Motor neuron (in vitro differentiated cells): ENCODE measurements at regions not wholly inside any gene's neighbourhood (a gene's known extent, or its start where the extent isn't known, plus 50 kb on each side); places are given as distances from the start of the nearest gene placed in this dataset.
"Not testable (repeated sequence)": the region's sequence is repeated elsewhere in the genome, so short reads cannot be mapped to it uniquely, and the experiment has no call there.

ENCODE experiments used
- ATAC-seq, 8 experiments: fragments of 200-7000 bp; cut with Tn5 transposase; replicated peaks in 6 of 8; 2 replicates each; pipeline ENCODE4 v1.8.0; 2021; ENCODE audit warnings: mild to moderate bottlenecking in 8 of 8, moderate library complexity in 8 of 8
- H3K27ac ChIP-seq, 2 donors: fragments of 250-450 bp; sonication (Bioruptor Pico); 2 replicates each; pipeline ENCODE4 v1.9.0; 2021; ENCODE audit warnings: antibody characterized with exemption in 2 of 2, mild to moderate bottlenecking in 2 of 2, moderate library complexity in 1 of 2
- H3K4me1 ChIP-seq, 2 donors: fragments of 250-450 bp; sonication (Bioruptor Pico); replicated peaks in 1 of 2; 2 replicates each; pipeline ENCODE4 v1.6.1; 2021; ENCODE audit warnings: antibody characterized with exemption in 2 of 2, mild to moderate bottlenecking in 2 of 2, moderate library complexity in 1 of 2
- H3K4me3 ChIP-seq, 5 donors: fragments of 250-450 bp; sonication (Bioruptor Pico); 2 replicates each; pipeline ENCODE4 v1.9.0; 2021; ENCODE audit warnings: antibody characterized with exemption in 5 of 5, mild to moderate bottlenecking in 5 of 5, moderate library complexity in 4 of 5
- WGBS, 10 experiments: fragments of 450-650 bp; shearing (Covaris generic); methylation state at CpG; one replicate each; pipeline ENCODE4 v1.0.0; 2022; 5-methylcytosine and 5-hydroxymethylcytosine counted together
- in situ Hi-C, 9 experiments: fragments of 400-800 bp; cut with MboI; loops; one replicate each; pipeline ENCODE4 v1.15.0; 2021; ENCODE audit warnings: low sequenced_read_pairs in 9 of 9, low pct_unique_long_range_greater_than_20kb in 2 of 9; ENCODE audit not compliant: unreplicated experiment in 9 of 9

GRCh38 chr7:3168869-3169268 is 125.2 kb upstream of the CARD11 start:
- no peak for ATAC-seq
- Histone ChIP-seq H3K4me3 (no peak overlapping the region), H3K27ac (no peak overlapping the region), H3K4me1 (peaks cover 13% of the 10 kb centered on the region in 2 donors)
- 50 to 90% (median 80%) methylated on average over 1 to 8 of the region's 10 CpGs; no CpG with 5 or more reads in 7 of the 10 experiments for WGBS, 10 experiments
- in situ Hi-C loops = loop anchor here in 2 of 9 experiments (25.0 kb wide), 1 partner anchor 282 kb away; no protein-coding TSS in a partner anchor

DNA sequence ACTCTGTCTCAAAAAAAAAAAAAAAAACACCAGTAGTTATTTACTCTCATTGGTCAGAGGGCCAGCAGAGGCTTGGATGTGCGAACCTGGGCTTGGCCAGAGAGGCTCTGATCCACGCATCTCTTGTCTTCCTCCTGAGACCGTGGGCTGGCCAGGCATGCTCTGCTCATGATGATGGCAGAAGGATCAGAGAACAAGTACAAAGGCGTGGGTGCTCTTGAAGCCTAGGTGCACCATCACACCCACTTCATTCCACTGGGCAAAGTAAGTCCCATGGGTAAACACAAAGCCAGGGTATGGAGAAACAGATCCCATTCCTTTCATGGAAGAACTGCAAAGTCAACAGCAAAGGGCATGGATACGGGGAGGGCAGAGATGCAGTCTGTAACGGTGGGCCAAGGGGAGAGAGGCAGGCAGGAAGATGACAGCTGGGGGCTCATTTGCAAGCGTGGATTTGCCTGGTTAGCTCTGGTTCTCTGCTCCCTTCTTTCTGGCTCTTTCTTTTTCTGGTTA is 128.2 kb upstream of the SDK1 start:
- Histone ChIP-seq H3K4me1 (peaks cover 14 to 21% of the 10 kb centered on the region in 2 donors), H3K27ac (no peak overlapping the region), H3K4me3 (no peak overlapping the region)
- WGBS, 10 experiments = 53 to 100% (median 79%) methylated on average over 1 to 3 of the region's 7 CpGs; no CpG with 5 or more reads in 4 of the 10 experiments
- ATAC-seq = peak in 1 of 8 experiments; percentile 24
- in situ Hi-C loops = loop anchor here in 2 of 9 experiments (25.0 kb wide), 1 partner anchor 286 kb away; no protein-coding TSS in a partner anchor

GRCh38 chr7:3174515-3175284 is 126.4 kb upstream of the SDK1 start:
- WGBS, 10 experiments = 22 to 100% (median 90%) methylated on average over 1 to 6 of the region's 15 CpGs
- H3K4me1 ChIP-seq = peaks cover 14 to 21% of the 10 kb centered on the region in 2 donors
- H3K4me3 ChIP-seq = no peak overlapping the region
- peak overlapping the region; percentile 50 to 51 for H3K27ac ChIP-seq
- in situ Hi-C loops = loop anchor here in 2 of 9 experiments (25.0 kb wide), 1 partner anchor 287 kb away; no protein-coding TSS in a partner anchor
- ATAC-seq = peak in 3 of 8 experiments; percentile 29 to 45 (median 35)

- 18 to 90% (median 41%) methylated on average over 1 to 6 of the region's 9 CpGs; no CpG with 5 or more reads in 1 of the 10 experiments for WGBS, 10 experiments
- H3K27ac ChIP-seq = peak overlapping the region; percentile 50 to 51
- peak in 5 of 8 experiments; percentile 20 to 77 (median 65) for ATAC-seq
- in situ Hi-C loops = no loop called here
- H3K4me3 ChIP-seq = no peak overlapping the region
- peaks cover 14 to 21% of the 10 kb centered on the region in 2 donors for H3K4me1 ChIP-seq
Observed at GRCh38 chr7:3175285-3175902, 125.7 kb upstream of the SDK1 start.

GRCh38 chr7:3176112-3177000 is 124.7 kb upstream of the SDK1 start:
- WGBS, 10 experiments = 20 to 95% (median 70%) methylated on average over 2 to 7 of the region's 10 CpGs; no CpG with 5 or more reads in 2 of the 10 experiments
- peaks cover 20 to 21% of the 10 kb centered on the region in 2 donors for H3K4me1 ChIP-seq

DNA sequence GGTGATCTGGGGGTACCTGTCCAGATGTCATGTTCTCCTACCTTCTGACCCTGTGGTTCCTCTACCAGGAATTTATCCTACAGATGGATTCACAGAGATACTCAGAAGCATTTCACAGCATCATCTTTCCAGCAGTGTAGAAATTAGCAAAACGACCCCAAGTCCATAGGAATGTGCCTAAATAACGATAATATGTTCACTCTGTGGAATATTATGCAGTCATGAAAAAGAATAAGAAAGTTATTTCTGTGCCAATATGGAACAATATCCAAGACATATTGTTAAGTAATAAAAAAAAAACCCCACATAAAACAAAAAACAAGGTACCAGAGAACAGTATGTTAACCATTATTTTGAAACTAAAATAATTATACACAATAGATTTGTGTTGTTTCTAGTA is 123.8 kb upstream of the SDK1 start:
- H3K4me3 ChIP-seq = no peak overlapping the region
- WGBS, 10 experiments = 0 to 79% (median 44%) methylated on average over 2 of the region's 2 CpGs
- H3K4me1 ChIP-seq = peaks cover 20 to 21% of the 10 kb centered on the region in 2 donors
- H3K27ac ChIP-seq = no peak overlapping the region
- no peak for ATAC-seq
- in situ Hi-C loops = no loop called here

More at GRCh38 chr7:3176112-3177000, 124.7 kb upstream of the SDK1 start:
- in situ Hi-C loops = no loop called here
- ATAC-seq = no peak
- no peak overlapping the region for H3K27ac ChIP-seq
- H3K4me3 ChIP-seq = no peak overlapping the region

- WGBS, 10 experiments = 20 to 100% (median 61%) methylated on average over 1 to 6 of the region's 8 CpGs; no CpG with 5 or more reads in 2 of the 10 experiments
- Histone ChIP-seq H3K4me1 (peaks cover 17 to 20% of the 10 kb centered on the region in 2 donors), H3K27ac (no peak overlapping the region), H3K4me3 (no peak overlapping the region)
- ATAC-seq = no peak
- in situ Hi-C loops = no loop called here
Observed at GRCh38 chr7:3179456-3179855, 121.6 kb upstream of the SDK1 start.

DNA sequence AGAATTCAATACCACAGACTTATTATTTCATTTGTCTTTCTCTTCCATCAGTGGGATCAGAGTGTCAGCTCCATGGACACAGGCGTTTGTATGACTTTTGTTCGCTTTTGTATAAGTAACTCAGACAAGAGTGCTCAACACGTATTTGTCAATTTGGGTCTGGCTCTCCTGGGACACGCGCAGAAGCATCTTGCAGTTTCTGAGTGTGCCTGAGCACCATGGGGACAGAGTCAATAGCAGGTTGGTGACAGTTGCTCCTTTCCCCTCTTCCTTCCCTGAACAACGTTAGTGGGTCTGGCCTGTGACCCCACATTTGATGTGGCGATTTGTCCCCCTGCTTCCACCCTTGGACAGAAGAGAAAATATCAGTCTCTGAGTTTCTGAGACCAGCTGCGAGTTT is 120.4 kb upstream of the SDK1 start:
- in situ Hi-C loops = no loop called here
- 41 to 82% (median 68%) methylated on average over 3 to 8 of the region's 8 CpGs; no CpG with 5 or more reads in 1 of the 10 experiments for WGBS, 10 experiments

DNA sequence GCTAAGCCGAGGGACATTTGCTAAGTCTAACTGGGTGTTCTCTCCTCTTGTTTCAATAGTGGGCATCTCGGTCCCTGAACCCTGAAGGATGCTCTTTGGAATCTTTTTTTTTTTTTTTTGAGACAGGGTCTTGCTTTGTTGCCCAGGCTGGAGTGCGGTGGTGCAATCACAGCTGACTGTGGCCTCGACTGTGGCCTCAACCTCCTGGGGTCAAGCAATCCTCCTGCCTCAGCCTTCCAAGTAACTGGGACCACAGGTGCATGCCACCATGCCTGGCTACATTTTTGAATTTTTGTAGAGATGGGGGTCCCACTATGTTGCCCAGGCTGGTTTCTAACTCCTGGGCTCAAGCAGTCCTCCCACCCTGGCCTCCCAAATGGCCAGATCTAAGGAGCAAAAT is 119.0 kb upstream of the SDK1 start:
- WGBS, 10 experiments = 7 to 100% (median 86%) methylated on average over 1 to 4 of the region's 4 CpGs; no CpG with 5 or more reads in 2 of the 10 experiments
- H3K4me3 ChIP-seq, H3K4me1 ChIP-seq, ATAC-seq, H3K27ac ChIP-seq, in situ Hi-C loops: not testable (repeated sequence)

More for the DNA sequence above, 120.4 kb upstream of the SDK1 start:
- Histone ChIP-seq H3K27ac (no peak overlapping the region), H3K4me1 (peaks cover 6 to 13% of the 10 kb centered on the region in 2 donors), H3K4me3 (no peak overlapping the region)
- peak in 2 of 8 experiments; percentile 37 to 94 for ATAC-seq

DNA sequence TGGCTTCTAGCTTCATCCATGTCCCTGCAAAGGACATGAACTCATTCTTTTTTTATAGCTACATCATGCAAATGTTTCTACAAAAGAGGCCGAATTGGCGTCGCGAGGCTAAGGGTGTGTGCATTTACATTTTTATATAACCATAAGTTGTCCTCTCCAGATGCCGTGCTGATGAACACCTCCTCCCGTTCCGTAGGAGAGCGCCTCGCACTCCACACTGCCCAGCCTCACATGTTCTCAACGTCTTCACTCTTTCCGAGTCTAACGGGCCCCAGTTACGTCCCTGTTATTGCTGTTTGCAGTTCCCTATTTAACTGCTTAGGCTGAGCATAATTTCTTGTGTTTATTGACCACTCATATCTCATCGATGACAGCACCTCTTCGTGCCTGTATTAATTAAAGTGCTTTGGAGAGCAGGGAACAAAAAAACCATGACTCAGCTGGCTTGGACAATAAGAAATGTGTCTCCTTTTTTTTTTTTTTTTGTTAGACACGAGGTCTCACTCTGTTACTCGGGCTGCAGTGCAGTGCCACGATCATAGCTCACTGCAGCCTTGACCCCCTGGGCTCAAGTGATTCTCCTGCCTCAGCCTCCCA is 113.5 kb upstream of the SDK1 start:
- in situ Hi-C loops = no loop called here
- Histone ChIP-seq H3K27ac (peak overlapping the region; percentile 5 to 48), H3K4me3 (no peak overlapping the region), H3K4me1 (peaks cover 20 to 21% of the 10 kb centered on the region in 2 donors)
- 0 to 63% (median 38%) methylated on average over 2 to 16 of the region's 18 CpGs; no CpG with 5 or more reads in 1 of the 10 experiments for WGBS, 10 experiments
- ATAC-seq = peak in 6 of 8 experiments; percentile 92 to 96 (median 94)

DNA sequence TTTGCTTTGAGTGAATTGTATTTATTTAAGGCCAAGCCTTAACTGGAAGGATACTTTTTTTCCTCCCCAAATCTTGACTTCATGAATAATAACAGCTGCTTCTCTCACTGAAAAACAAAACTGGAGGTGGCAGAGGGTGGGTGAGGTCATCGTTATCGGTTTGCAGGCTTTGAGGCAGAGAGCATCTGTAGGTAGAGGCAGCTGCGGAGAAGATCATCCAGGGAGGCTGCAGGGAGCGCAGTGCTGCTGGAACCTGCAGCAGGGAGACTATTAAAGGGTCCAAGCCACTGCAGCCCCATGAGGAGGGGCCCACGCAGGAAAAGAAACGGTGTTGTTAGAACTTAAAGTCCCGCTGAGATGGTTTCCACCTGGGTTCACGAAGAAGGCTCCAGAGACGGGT is 112.1 kb upstream of the SDK1 start:
- Histone ChIP-seq H3K27ac (no peak overlapping the region), H3K4me3 (no peak overlapping the region), H3K4me1 (peaks cover 34 to 35% of the 10 kb centered on the region in 2 donors)
- in situ Hi-C loops = no loop called here
- 6 to 100% (median 65%) methylated on average over 1 to 5 of the region's 9 CpGs; no CpG with 5 or more reads in 3 of the 10 experiments for WGBS, 10 experiments
- no peak for ATAC-seq

- WGBS, 10 experiments = 0 to 100% (median 66%) methylated on average over 1 to 2 of the region's 4 CpGs; no CpG with 5 or more reads in 6 of the 10 experiments
- H3K4me3 ChIP-seq = no peak overlapping the region
- no peak for ATAC-seq
- peaks cover 41 to 47% of the 10 kb centered on the region in 2 donors for H3K4me1 ChIP-seq
- no peak overlapping the region for H3K27ac ChIP-seq
- in situ Hi-C loops = no loop called here
Observed at GRCh38 chr7:3191548-3191947, 109.5 kb upstream of the SDK1 start.
